ENCODE measurements at regions not wholly inside any gene's neighbourhood (a gene's known extent, or its start where the extent isn't known, plus 50 kb on each side); places are given as distances from the start of the nearest gene placed in this dataset.

DNA sequence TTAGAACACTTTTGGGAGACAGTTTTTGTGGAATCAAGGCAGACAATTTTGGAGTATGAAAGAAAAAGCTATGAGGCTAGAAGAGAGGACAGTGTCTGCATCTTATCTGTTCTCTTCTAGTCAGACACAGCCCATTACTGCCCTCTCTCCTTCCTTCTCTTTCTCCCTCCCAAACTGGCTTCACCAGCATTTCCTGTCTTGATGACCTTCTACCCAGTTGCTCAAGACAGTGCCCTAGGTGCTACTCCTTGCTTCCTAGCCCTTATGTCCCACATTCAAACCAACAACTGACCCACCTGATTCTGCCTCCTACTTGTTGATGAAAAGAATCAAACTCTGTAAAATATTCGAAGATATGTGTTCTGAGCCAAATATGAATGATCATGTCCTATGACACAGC, 116.4 kb upstream of the RIPOR2 start:
- Histone ChIP-seq H3K27ac (no peak overlapping the region), H3K4me1 (peaks cover 4% of the 10 kb centered on the region), H3K9me3 (no peaks in the 10 kb centered on the region), H3K27me3 (no peaks in the 10 kb centered on the region), H3K4me3 (no peak overlapping the region), H3K36me3 (ENCODE audit: low read depth, missing control alignments) (no peaks in the 10 kb centered on the region)
- intact Hi-C loops (cut with DNase I; ENCODE audit: low total_unique reads) = no loop called here
- DNase-seq = no peak
- TF ChIP-seq, protein P1, sequence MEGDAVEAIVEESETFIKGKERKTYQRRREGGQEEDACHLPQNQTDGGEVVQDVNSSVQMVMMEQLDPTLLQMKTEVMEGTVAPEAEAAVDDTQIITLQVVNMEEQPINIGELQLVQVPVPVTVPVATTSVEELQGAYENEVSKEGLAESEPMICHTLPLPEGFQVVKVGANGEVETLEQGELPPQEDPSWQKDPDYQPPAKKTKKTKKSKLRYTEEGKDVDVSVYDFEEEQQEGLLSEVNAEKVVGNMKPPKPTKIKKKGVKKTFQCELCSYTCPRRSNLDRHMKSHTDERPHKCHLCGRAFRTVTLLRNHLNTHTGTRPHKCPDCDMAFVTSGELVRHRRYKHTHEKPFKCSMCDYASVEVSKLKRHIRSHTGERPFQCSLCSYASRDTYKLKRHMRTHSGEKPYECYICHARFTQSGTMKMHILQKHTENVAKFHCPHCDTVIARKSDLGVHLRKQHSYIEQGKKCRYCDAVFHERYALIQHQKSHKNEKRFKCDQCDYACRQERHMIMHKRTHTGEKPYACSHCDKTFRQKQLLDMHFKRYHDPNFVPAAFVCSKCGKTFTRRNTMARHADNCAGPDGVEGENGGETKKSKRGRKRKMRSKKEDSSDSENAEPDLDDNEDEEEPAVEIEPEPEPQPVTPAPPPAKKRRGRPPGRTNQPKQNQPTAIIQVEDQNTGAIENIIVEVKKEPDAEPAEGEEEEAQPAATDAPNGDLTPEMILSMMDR (IDR thresholded peaks at IDR 0.05) = no peak
- no peak for TF ChIP-seq POLR2A (IDR thresholded peaks at IDR 0.05)
- WGBS, 2 donors = 73 to 89% methylated on average over 1 of the region's 1 CpG

DNA sequence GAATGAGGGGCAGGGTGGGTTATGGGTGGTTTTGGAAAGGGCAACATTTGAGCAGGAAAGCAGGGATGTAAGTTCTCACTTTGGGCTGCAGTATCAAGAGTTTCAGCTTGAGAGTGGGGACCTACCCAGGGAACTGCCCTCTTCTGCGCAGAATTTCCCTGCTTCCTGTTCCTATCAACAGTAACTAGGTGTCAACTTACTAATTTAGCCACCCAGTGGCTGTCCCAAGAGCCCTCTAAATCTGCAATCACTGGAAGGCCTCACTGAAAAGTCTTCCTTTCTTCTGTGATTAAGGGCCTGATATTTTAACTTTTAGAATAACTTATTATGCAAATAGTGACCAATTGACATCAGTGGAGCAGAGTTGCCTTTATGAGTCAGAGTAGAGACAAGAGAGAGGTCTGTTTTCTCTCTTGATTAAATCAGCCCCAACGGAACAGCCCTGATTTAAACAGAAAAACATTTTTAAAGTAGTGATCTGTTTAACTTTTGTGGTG, 118.2 kb upstream of the RIPOR2 start:
- WGBS, 2 donors = 63 to 87% methylated on average over 2 of the region's 2 CpGs
- DNase-seq = no peak
- Histone ChIP-seq H3K27ac (no peak overlapping the region), H3K27me3 (no peaks in the 10 kb centered on the region), H3K4me3 (no peak overlapping the region), H3K36me3 (ENCODE audit: low read depth, missing control alignments) (no peaks in the 10 kb centered on the region), H3K4me1 (peaks cover 4% of the 10 kb centered on the region), H3K9me3 (no peaks in the 10 kb centered on the region)
- intact Hi-C loops (cut with DNase I; ENCODE audit: low total_unique reads) = no loop called here
- TF ChIP-seq, protein P1 (IDR thresholded peaks at IDR 0.05) = no peak
- TF ChIP-seq POLR2A (IDR thresholded peaks at IDR 0.05) = no peak

DNA sequence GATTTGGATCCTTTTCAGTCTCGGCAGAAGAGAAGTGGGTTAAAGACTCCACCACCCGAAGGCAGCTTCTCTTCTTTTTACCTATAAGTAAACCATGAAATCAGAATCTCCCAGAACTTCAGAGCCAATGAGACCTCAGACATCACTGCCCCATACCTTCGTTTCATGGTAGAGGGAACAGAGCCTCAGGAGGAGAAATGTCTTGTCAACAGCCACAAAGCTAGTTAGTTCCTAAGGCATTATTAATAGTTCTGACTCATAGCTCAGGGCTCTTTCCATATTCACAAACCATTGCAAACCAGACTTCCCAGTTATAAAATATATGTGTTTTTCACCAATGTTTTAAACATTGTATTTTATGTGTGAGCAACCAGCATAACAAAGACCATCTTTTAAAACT, 118.7 kb upstream of the RIPOR2 start:
- Histone ChIP-seq H3K9me3 (no peaks in the 10 kb centered on the region), H3K36me3 (ENCODE audit: low read depth, missing control alignments) (no peaks in the 10 kb centered on the region), H3K4me1 (peaks cover 4% of the 10 kb centered on the region), H3K4me3 (no peak overlapping the region), H3K27ac (no peak overlapping the region), H3K27me3 (no peaks in the 10 kb centered on the region)
- TF ChIP-seq, protein P1 (IDR thresholded peaks at IDR 0.05) = no peak
- no peak for TF ChIP-seq POLR2A (IDR thresholded peaks at IDR 0.05)
- intact Hi-C loops (cut with DNase I; ENCODE audit: low total_unique reads) = no loop called here
- no peak for DNase-seq
- 74 to 86% methylated on average over 3 of the region's 3 CpGs for WGBS, 2 donors

DNA sequence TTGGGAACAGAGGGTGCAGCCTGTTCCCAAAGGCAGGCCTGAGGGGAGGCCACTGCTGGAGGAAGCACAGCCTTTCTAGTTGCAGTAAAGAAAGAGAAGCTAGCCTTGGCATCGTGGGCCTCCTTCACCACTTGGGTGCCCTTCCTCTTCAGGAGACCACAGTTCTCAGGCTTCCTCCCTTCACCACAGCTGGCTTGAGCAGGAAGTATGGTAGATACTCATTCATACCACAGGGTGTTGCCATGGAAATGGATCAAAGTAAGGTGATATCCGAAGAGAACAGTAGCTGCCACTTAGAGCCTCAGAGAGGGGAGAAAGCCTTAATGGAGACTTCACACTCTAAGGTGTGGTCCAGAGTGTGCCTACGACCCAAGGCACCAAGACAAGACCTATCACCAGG, 120.4 kb upstream of the RIPOR2 start:
- Histone ChIP-seq H3K27me3 (no peaks in the 10 kb centered on the region), H3K4me3 (no peak overlapping the region), H3K36me3 (ENCODE audit: low read depth, missing control alignments) (no peaks in the 10 kb centered on the region), H3K4me1 (no peaks in the 10 kb centered on the region), H3K9me3 (no peaks in the 10 kb centered on the region), H3K27ac (no peak overlapping the region)
- 70 to 78% methylated on average over 3 of the region's 3 CpGs for WGBS, 2 donors
- no peak for DNase-seq
- intact Hi-C loops (cut with DNase I; ENCODE audit: low total_unique reads) = no loop called here
- TF ChIP-seq, protein P1 (IDR thresholded peaks at IDR 0.05) = no peak
- no peak for TF ChIP-seq POLR2A (IDR thresholded peaks at IDR 0.05)

DNA sequence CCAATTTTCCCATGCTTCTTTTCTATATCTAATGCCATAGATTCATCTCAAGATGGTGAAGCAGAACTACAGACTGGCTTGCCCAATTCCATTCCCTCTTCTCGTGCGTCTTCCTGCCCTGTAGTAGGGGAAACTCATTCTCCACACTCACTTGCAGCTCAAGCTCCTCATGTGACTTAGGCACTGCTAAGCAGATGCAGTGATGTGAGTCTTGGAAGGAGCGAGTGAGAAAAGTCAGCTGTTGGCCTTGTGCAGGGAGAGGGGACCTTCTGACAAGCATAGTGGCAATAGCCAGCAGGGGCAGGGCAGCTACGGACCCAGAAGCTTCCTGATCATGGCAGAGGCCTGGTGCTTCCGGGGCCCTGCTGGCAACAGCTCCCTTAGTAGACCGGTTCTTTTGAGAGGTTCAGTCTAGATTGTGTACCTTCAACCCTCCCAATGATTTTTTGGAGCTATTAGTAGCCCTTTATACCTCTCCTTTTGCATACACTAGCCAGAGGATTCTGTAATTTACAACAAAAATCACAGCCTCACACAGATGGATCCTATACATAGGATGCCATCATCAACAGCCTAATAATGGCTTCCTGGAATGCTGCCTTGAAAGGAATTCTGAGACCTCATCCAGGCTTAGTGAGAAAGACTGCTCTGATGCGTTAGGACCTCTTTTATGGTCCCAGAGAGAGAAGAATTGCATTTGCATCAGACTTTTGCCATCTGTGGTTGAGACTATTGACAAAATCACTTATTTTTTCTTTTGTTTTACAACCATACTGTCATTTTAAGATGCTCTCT, 121.5 kb upstream of the RIPOR2 start:
- Histone ChIP-seq H3K4me1 (peaks cover 8% of the 10 kb centered on the region), H3K27ac (no peak overlapping the region), H3K27me3 (no peaks in the 10 kb centered on the region), H3K9me3 (no peaks in the 10 kb centered on the region), H3K4me3 (no peak overlapping the region), H3K36me3 (ENCODE audit: low read depth, missing control alignments) (no peaks in the 10 kb centered on the region)
- intact Hi-C loops (cut with DNase I; ENCODE audit: low total_unique reads) = no loop called here
- no peak for TF ChIP-seq POLR2A (IDR thresholded peaks at IDR 0.05)
- TF ChIP-seq, protein P1 (IDR thresholded peaks at IDR 0.05) = no peak
- DNase-seq = no peak
- 88 to 89% methylated on average over 6 to 7 of the region's 7 CpGs for WGBS, 2 donors
